IMR-90 (cell line): ENCODE measurements at regions not wholly inside any gene's neighbourhood (a gene's known extent, or its start where the extent isn't known, plus 50 kb on each side); places are given as distances from the start of the nearest gene placed in this dataset.

Experiments
- ATAC-seq: fragments of 200-7000 bp; cut with Tn5 transposase; 2 replicates; pipeline ENCODE4 v1.9.1; 2020; ENCODE audit warnings: low read depth, mild to moderate bottlenecking, moderate library complexity
- BruUV-seq: library from RNA; stranded (reverse); fragments of 400-500 nt; replicated peaks from 2 replicates; lab custom pipeline; 2021; lab: Mats Ljungman, UMichigan
- CTCF ChIA-PET: fragments of 300-600 bp; formaldehyde crosslinking; extraction: SDS; loops from one replicate; lab custom pipeline; 2021; ENCODE audit warnings: antibody characterized with exemption; lab: Yijun Ruan, JAX
- POLR2A ChIA-PET: fragments of 300-600 bp; sonication (Branson Sonifier 250); formaldehyde crosslinking; loops from one replicate; lab custom pipeline; 2022; ENCODE audit warnings: antibody characterized with exemption; ENCODE audit not compliant: unreplicated experiment; lab: Charles Lee
- DNase-seq: peaks from one replicate; pipeline ENCODE4 v3.0.0; 2013
- H2AFZ ChIP-seq: replicated peaks from 2 replicates; pipeline ENCODE3; 2013; ENCODE audit warnings: low read length, mild to moderate bottlenecking; ENCODE audit not compliant: poor library complexity
- H2AK5ac ChIP-seq: 2 replicates; pipeline ENCODE4 v1.6.1; 2013; ENCODE audit warnings: low read depth, low read length, inconsistent platforms
- H2AK9ac ChIP-seq: replicated peaks from 2 replicates; pipeline ENCODE3; 2013; ENCODE audit warnings: mild to moderate bottlenecking, low read depth, low read length, moderate library complexity; ENCODE audit not compliant: poor library complexity
- H2BK120ac ChIP-seq: 2 replicates; pipeline ENCODE4 v1.6.1; 2013; ENCODE audit warnings: low read depth, low read length, inconsistent platforms
- H2BK15ac ChIP-seq: 3 replicates; pipeline ENCODE4 v1.6.1; 2013; ENCODE audit warnings: low read depth, low read length, inconsistent platforms
- H2BK20ac ChIP-seq: 2 replicates; pipeline ENCODE4 v1.6.1; 2013; ENCODE audit warnings: low read depth, mild to moderate bottlenecking, inconsistent platforms, low read length, moderate library complexity
- H2BK5ac ChIP-seq: 2 replicates; pipeline ENCODE4 v1.6.1; 2013; ENCODE audit warnings: mild to moderate bottlenecking, low read depth, low read length, inconsistent platforms; ENCODE audit not compliant: poor library complexity, severe bottlenecking
- H3K14ac ChIP-seq: replicated peaks from 2 replicates; pipeline ENCODE4 v1.6.1; 2013; ENCODE audit warnings: low read depth, low read length, inconsistent platforms
- H3K18ac ChIP-seq: 2 replicates; pipeline ENCODE4 v1.6.1; 2013; ENCODE audit warnings: low read depth, low read length, control low read depth
- H3K23ac ChIP-seq: 2 replicates; pipeline ENCODE4 v1.6.1; 2013; ENCODE audit warnings: low read depth, low read length, inconsistent platforms
- H3K27ac ChIP-seq: 2 replicates; pipeline ENCODE4 v1.5.1; 2013; ENCODE audit warnings: mild to moderate bottlenecking, control low read depth, low read length; ENCODE audit not compliant: insufficient read depth
- H3K27me3 ChIP-seq: 2 replicates; pipeline ENCODE4 v1.6.1; 2013; ENCODE audit warnings: low read length; ENCODE audit not compliant: control insufficient read depth, insufficient read depth
- H3K36me3 ChIP-seq: 2 replicates; pipeline ENCODE4 v1.6.1; 2013; ENCODE audit warnings: low read length, mixed read lengths; ENCODE audit not compliant: control insufficient read depth, insufficient read depth
- H3K4ac ChIP-seq: 2 replicates; pipeline ENCODE4 v1.6.1; 2013; ENCODE audit warnings: low read depth, low read length, inconsistent platforms
- H3K4me1 ChIP-seq: 2 replicates; pipeline ENCODE4 v1.6.1; 2013; ENCODE audit warnings: low read length, mixed read lengths; ENCODE audit not compliant: control insufficient read depth, insufficient read depth
- H3K4me2 ChIP-seq: 2 replicates; pipeline ENCODE4 v1.6.1; 2013; ENCODE audit warnings: low read depth, mild to moderate bottlenecking, control low read depth, low read length, moderate library complexity
- H3K4me3 ChIP-seq: 2 replicates; pipeline ENCODE4 v1.5.1; 2013; ENCODE audit warnings: low read depth, mild to moderate bottlenecking, control low read depth, low read length, moderate library complexity; ENCODE audit not compliant: insufficient read depth
- H3K56ac ChIP-seq: 2 replicates; pipeline ENCODE4 v1.6.1; 2013; ENCODE audit warnings: low read length, inconsistent platforms; ENCODE audit not compliant: insufficient read depth; ENCODE audit errors: extremely low read depth
- H3K79me1 ChIP-seq, 2 experiments: 2 replicates each; pipeline ENCODE4 v1.6.1; 2013; ENCODE audit warnings: low read length in 2 of 2, inconsistent platforms in 1 of 2, low read depth in 1 of 2
- H3K9ac ChIP-seq: 2 replicates; pipeline ENCODE4 v1.6.1; 2013; ENCODE audit warnings: low read depth, low read length, control low read depth
- H3K9me1 ChIP-seq: 2 replicates; pipeline ENCODE4 v1.6.1; 2013; ENCODE audit warnings: low read length, inconsistent platforms; ENCODE audit not compliant: insufficient read depth
- H3K9me3 ChIP-seq: 2 replicates; pipeline ENCODE4 v1.6.1; 2013; ENCODE audit warnings: low read length; ENCODE audit not compliant: control insufficient read depth, insufficient read depth
- H4K20me1 ChIP-seq: 2 replicates; pipeline ENCODE4 v1.6.1; 2013; ENCODE audit warnings: low read length, inconsistent platforms; ENCODE audit not compliant: insufficient read depth
- H4K5ac ChIP-seq: 2 replicates; pipeline ENCODE4 v1.6.1; 2013; ENCODE audit warnings: mild to moderate bottlenecking, low read depth, low read length, control low read depth
- H4K8ac ChIP-seq, 2 experiments: 2 replicates each; pipeline ENCODE4 v1.6.1; 2013; ENCODE audit warnings: low read depth in 2 of 2, low read length in 2 of 2, control low read depth in 1 of 2, inconsistent platforms in 1 of 2
- H4K91ac ChIP-seq: 2 replicates; pipeline ENCODE4 v1.6.1; 2013; ENCODE audit warnings: low read depth, low read length, inconsistent platforms; ENCODE audit not compliant: insufficient read depth
- BHLHE40 ChIP-seq: fragments of 150-350 bp; IDR thresholded peaks from 2 replicates; pipeline ENCODE4 v1.6.1; 2016; ENCODE audit warnings: mild to moderate bottlenecking, low read depth, low read length
- MAZ ChIP-seq: IDR thresholded peaks from 2 replicates; pipeline ENCODE4 v1.6.1; 2012; ENCODE audit warnings: low read depth, mild to moderate bottlenecking, low read length, improper control_type of control experiment, moderate library complexity, borderline replicate concordance
- MXI1 ChIP-seq: IDR thresholded peaks from 2 replicates; pipeline ENCODE4 v1.6.1; 2012; ENCODE audit warnings: low read depth, mild to moderate bottlenecking, low read length, moderate library complexity, borderline replicate concordance
- RCOR1 ChIP-seq: IDR thresholded peaks from 2 replicates; pipeline ENCODE4 v1.6.1; 2012; ENCODE audit warnings: mild to moderate bottlenecking, low read length, improper control_type of control experiment; ENCODE audit not compliant: insufficient replicate concordance
- WGBS, 2 experiments: methylation state at CpG; one replicate each; pipeline versions ENCODE4 v1.1.5 to v1.1.7; 2013; ENCODE audit warnings: missing lambda C conversion rate in 2 of 2; ENCODE audit not compliant: insufficient read length in 1 of 2; ENCODE audit errors: extremely low coverage in 2 of 2; 5-methylcytosine and 5-hydroxymethylcytosine counted together
- dilution Hi-C: fragments of 300-500 bp; cut with HindIII; formaldehyde crosslinking; loops from one replicate; pipeline ENCODE4 v1.14.3; 2018; ENCODE audit warnings: low sequenced_read_pairs; ENCODE audit not compliant: unreplicated experiment
- in situ Hi-C: fragments of 300-500 bp; cut with MboI; formaldehyde crosslinking; loops from 3 replicates; pipeline ENCODE4 v1.14.3; 2019; ENCODE audit warnings: low sequenced_read_pairs, inconsistent platforms, mixed read lengths
- intact Hi-C: fragments of 100-400 bp; cut with micrococcal nuclease; formaldehyde crosslinking; loops from 2 replicates; pipeline ENCODE4 v1.10.0; 2022

DNA sequence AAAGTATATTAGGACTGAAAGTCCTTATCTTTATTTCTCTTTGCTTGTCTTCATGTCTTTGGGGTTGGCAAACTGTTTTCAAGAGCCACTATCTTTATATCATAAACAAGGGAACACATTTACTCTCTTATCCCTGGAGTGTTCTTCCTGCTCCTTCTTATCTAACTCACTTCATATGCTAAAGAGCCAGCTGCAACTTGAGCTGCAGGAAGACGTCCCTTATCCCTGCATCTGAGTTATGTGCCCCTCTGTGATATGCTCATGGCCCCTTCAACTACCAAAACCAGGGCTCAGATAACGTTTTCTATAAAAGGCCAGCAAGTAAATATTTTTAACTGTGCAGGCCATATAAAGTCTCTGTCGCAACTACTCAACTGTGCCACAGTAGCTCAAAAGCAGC lies 137.0 kb upstream of the CRBN start:
- Histone ChIP-seq H4K91ac (no peak overlapping the region), H2BK120ac (no peak overlapping the region), H2BK20ac (no peak overlapping the region), H3K4me1 (no peaks in the 10 kb centered on the region), H3K9ac (no peak overlapping the region), H3K56ac (no peak overlapping the region), H2AK9ac (no peak overlapping the region), H3K23ac (no peak overlapping the region), H2BK5ac (no peak overlapping the region), H3K27ac (no peak overlapping the region), H2AK5ac (no peak overlapping the region), H2BK15ac (no peak overlapping the region), H3K79me1 (no peaks in the 10 kb centered on the region), H2AFZ (no peak overlapping the region), H3K4me3 (no peak overlapping the region), H3K18ac (no peak overlapping the region), H3K14ac (no peak overlapping the region), H4K8ac (no peak overlapping the region), H3K4me2 (no peak overlapping the region), H3K36me3 (no peaks in the 10 kb centered on the region), H3K9me3 (peaks cover 9% of the 10 kb centered on the region), H4K5ac (no peak overlapping the region), H3K27me3 (no peaks in the 10 kb centered on the region), H3K9me1 (no peaks in the 10 kb centered on the region), H3K4ac (no peak overlapping the region), H4K20me1 (no peaks in the 10 kb centered on the region)
- intact Hi-C loops = no loop called here
- dilution Hi-C loops = no loop called here
- no peak for DNase-seq
- no CpG with 5 or more reads among the region's 3 CpGs for WGBS, 2 experiments
- CTCF ChIA-PET = no interaction called here
- in situ Hi-C loops = no loop called here
- no TSS peak for BruUV-seq
- TF ChIP-seq MAZ = no peak
- no peak for TF ChIP-seq BHLHE40
- no peak for TF ChIP-seq RCOR1
- TF ChIP-seq MXI1 = no peak
- POLR2A ChIA-PET = no interaction called here
- ATAC-seq = no peak
